Right kidney (tissue), 1 donor: ENCODE measurements at regions not wholly inside any gene's neighbourhood (a gene's known extent, or its start where the extent isn't known, plus 50 kb on each side); places are given as distances from the start of the nearest gene placed in this dataset.

Experiments
- DNase-seq: peaks from one replicate; pipeline ENCODE4 v3.0.0-alpha.2; 2016

- no peak for DNase-seq
These were observed 125.6 kb upstream of the PRPS1L1 start for GRCh38 chr7:18153183-18153748.

- no peak for DNase-seq
These were observed 127.1 kb upstream of the PRPS1L1 start for GRCh38 chr7:18154726-18155125.

- DNase-seq = no peak
These were observed 129.6 kb upstream of the PRPS1L1 start for GRCh38 chr7:18157233-18157632.

GRCh38 chr7:18162657-18163056 is 135.0 kb upstream of the PRPS1L1 start:
- no peak for DNase-seq

GRCh38 chr7:18163091-18163490 is 135.4 kb upstream of the PRPS1L1 start:
- DNase-seq = no peak

- no peak for DNase-seq
These were observed 137.5 kb upstream of the PRPS1L1 start for GRCh38 chr7:18165166-18165565.

GRCh38 chr7:18166002-18166401 is 138.4 kb upstream of the PRPS1L1 start:
- DNase-seq = no peak

GRCh38 chr7:18167815-18168214 is 140.2 kb upstream of the PRPS1L1 start:
- DNase-seq = no peak

GRCh38 chr7:18174996-18175395 is 147.3 kb upstream of the PRPS1L1 start:
- DNase-seq = no peak

- DNase-seq = no peak
These were observed 148.3 kb upstream of the PRPS1L1 start for GRCh38 chr7:18175801-18176450.

- no peak for DNase-seq
These were observed 149.6 kb upstream of the PRPS1L1 start for GRCh38 chr7:18177129-18177814.

GRCh38 chr7:18177815-18178660 is 150.4 kb upstream of the PRPS1L1 start:
- no peak for DNase-seq

- no peak for DNase-seq
These were observed 151.4 kb upstream of the PRPS1L1 start for GRCh38 chr7:18179093-18179492.

GRCh38 chr7:18180685-18181084 is 153.0 kb upstream of the PRPS1L1 start:
- no peak for DNase-seq

GRCh38 chr7:18189500-18190126 is 162.0 kb upstream of the PRPS1L1 start:
- DNase-seq = no peak

- DNase-seq = no peak
These were observed 163.7 kb upstream of the PRPS1L1 start for GRCh38 chr7:18191341-18191740.

GRCh38 chr7:18191862-18192625 is 164.4 kb upstream of the PRPS1L1 start:
- no peak for DNase-seq

GRCh38 chr7:18194616-18195015 is 167.0 kb upstream of the PRPS1L1 start:
- no peak for DNase-seq

GRCh38 chr7:18196638-18197037 is 169.0 kb upstream of the PRPS1L1 start:
- DNase-seq = no peak

- DNase-seq = no peak
These were observed 171.2 kb upstream of the PRPS1L1 start for GRCh38 chr7:18198868-18199267.

- DNase-seq = no peak
These were observed 172.6 kb upstream of the PRPS1L1 start for GRCh38 chr7:18200266-18200665.

- no peak for DNase-seq
These were observed 173.2 kb upstream of the PRPS1L1 start for GRCh38 chr7:18200855-18201254.
